Nephron progenitor cell (in vitro differentiated cells): ENCODE measurements at regions not wholly inside any gene's neighbourhood (a gene's known extent, or its start where the extent isn't known, plus 50 kb on each side); places are given as distances from the start of the nearest gene placed in this dataset.

ENCODE experiments used
- DNase-seq: peaks from one replicate; pipeline ENCODE4 v3.0.0; 2021
- H3K27ac Mint-ChIP-seq: 2 replicates; pipeline ENCODE4 v1.8.0; 2021; ENCODE audit warnings: mild to moderate bottlenecking, moderate library complexity, mixed read lengths
- H3K27me3 Mint-ChIP-seq: 2 replicates; pipeline ENCODE4 v1.8.0; 2021; ENCODE audit warnings: mild to moderate bottlenecking, low read depth, mixed read lengths; ENCODE audit not compliant: poor library complexity
- H3K36me3 Mint-ChIP-seq: 2 replicates; pipeline ENCODE4 v1.8.0; 2021; ENCODE audit warnings: low read depth, mixed read lengths
- H3K4me1 Mint-ChIP-seq: 2 replicates; pipeline ENCODE4 v1.8.0; 2021; ENCODE audit warnings: mixed read lengths
- H3K4me3 Mint-ChIP-seq: 2 replicates; pipeline ENCODE4 v1.8.0; 2021; ENCODE audit warnings: mild to moderate bottlenecking, moderate library complexity, mixed read lengths
- H3K9me3 Mint-ChIP-seq: 2 replicates; pipeline ENCODE4 v1.8.0; 2021; ENCODE audit warnings: mild to moderate bottlenecking, moderate library complexity, mixed read lengths
- TF ChIP-seq, protein P1 (sequence below): fragments of 200-600 bp; sonication (generic); IDR thresholded peaks from 2 replicates; pipeline ENCODE4 v1.5.0; 2021; ENCODE audit warnings: antibody characterized with exemption

DNA sequence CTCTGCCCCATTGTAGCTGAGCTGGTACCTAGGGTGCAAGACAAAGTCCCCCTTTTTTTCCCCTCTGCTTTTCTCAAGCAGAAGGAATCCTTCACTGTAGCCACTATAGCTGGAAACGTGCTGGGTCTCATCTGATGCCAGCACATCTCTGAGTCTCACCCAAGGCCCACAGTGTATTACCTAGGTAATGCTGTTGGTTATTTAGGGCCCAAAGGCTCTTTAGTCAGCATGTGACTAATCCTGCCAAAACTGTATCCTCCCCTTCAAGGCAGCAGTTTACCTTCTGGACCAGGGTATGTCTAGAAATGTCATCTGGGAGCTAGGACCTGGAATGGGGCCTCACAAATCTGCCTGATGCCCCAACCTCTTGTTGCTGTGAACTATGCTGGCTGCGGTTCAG lies 423.4 kb downstream of the NUF2 start:
- H3K9me3 Mint-ChIP-seq = peaks cover 36% of the 10 kb centered on the region
- H3K27ac Mint-ChIP-seq = no peak overlapping the region
- no peaks in the 10 kb centered on the region for H3K4me1 Mint-ChIP-seq
- no peaks in the 10 kb centered on the region for H3K36me3 Mint-ChIP-seq
- no peak overlapping the region for H3K4me3 Mint-ChIP-seq
- TF ChIP-seq, protein P1, sequence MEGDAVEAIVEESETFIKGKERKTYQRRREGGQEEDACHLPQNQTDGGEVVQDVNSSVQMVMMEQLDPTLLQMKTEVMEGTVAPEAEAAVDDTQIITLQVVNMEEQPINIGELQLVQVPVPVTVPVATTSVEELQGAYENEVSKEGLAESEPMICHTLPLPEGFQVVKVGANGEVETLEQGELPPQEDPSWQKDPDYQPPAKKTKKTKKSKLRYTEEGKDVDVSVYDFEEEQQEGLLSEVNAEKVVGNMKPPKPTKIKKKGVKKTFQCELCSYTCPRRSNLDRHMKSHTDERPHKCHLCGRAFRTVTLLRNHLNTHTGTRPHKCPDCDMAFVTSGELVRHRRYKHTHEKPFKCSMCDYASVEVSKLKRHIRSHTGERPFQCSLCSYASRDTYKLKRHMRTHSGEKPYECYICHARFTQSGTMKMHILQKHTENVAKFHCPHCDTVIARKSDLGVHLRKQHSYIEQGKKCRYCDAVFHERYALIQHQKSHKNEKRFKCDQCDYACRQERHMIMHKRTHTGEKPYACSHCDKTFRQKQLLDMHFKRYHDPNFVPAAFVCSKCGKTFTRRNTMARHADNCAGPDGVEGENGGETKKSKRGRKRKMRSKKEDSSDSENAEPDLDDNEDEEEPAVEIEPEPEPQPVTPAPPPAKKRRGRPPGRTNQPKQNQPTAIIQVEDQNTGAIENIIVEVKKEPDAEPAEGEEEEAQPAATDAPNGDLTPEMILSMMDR = no peak
- DNase-seq = no peak
- H3K27me3 Mint-ChIP-seq = no peaks in the 10 kb centered on the region

DNA sequence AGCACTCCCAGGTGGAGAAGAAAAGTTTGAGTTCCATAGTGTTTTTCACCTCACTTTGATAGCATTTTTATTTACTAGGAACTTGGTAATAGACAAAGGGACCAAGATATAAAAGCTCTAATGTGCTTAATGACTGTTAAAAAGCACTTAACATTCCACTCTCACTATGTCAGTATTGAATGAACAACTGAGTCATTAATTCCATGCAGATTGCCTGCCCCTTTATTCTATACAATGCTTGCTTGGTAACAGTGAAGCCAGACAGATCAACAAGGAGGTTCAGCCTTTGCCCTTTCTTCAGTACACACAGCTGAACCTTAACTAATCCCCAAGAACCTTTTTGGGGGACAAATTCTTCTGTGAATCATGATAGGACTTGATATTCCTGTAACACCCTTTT lies 425.5 kb downstream of the NUF2 start:
- H3K36me3 Mint-ChIP-seq = no peaks in the 10 kb centered on the region
- no peaks in the 10 kb centered on the region for H3K27me3 Mint-ChIP-seq
- H3K4me3 Mint-ChIP-seq = no peak overlapping the region
- TF ChIP-seq, protein P1 = no peak
- H3K4me1 Mint-ChIP-seq = no peaks in the 10 kb centered on the region
- no peak overlapping the region for H3K27ac Mint-ChIP-seq
- no peak for DNase-seq
- peaks cover 27% of the 10 kb centered on the region for H3K9me3 Mint-ChIP-seq

DNA sequence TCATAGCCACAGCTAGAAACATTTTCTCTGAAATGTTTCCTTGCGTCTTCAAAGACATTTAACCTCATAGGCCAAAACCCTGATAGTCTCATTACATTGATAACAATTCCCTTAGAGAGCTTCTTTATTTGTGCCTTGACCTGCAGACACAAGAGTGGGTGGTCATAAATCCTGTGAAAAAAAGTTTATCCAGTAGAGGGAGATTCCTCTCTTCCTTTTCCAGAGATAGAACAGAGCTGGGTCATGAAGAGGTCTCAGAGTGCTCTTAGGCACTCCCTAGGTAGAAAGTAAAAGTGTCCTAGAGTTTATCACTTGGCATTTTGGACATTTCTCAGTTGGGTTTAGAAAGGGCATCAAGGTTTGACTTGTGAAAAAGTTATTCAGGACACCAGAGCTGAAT lies 426.1 kb downstream of the NUF2 start:
- Mint-ChIP-seq H3K4me3 (no peak overlapping the region), H3K27ac (no peak overlapping the region), H3K36me3 (no peaks in the 10 kb centered on the region), H3K27me3 (no peaks in the 10 kb centered on the region), H3K9me3 (peaks cover 21% of the 10 kb centered on the region), H3K4me1 (no peaks in the 10 kb centered on the region)
- TF ChIP-seq, protein P1 = no peak
- no peak for DNase-seq

DNA sequence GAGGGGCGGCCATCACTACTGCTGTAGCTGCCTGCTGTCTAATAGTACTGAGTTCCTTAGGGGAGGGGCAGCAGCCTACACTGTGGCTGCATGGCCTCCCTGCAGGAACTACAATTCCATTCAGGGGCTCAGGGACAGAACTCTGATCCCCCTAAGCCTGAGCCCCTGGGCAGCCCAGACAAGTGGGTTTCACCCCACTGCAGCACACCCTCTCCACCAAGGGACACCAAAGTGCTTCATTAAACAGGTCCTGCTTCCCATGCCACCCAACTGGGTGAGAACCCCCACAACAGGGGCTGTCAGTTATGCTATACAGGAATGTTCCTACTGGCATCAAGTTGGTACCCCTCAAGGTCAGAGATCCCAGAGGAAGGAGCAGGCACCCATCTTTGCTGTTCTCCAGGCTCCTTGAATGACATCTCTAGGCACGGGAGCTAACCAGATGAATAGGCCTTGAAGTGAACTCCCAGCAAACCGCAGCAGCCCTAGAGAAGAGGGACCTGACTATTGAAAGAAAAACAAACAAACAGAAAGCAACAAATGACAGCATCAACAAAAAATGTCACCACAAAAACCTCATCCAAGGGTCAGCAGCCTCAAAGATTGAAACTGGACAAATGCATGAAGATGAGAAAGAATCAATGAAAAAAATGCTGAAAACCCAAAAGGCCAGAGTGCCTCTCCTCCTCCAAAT lies 437.4 kb downstream of the NUF2 start:
- Mint-ChIP-seq H3K27me3 (peaks cover 8% of the 10 kb centered on the region), H3K4me3 (no peak overlapping the region), H3K4me1 (no peaks in the 10 kb centered on the region), H3K36me3 (peaks cover 10% of the 10 kb centered on the region), H3K9me3 (peaks cover 58% of the 10 kb centered on the region), H3K27ac (no peak overlapping the region)
- no peak for DNase-seq
- TF ChIP-seq, protein P1 = no peak

DNA sequence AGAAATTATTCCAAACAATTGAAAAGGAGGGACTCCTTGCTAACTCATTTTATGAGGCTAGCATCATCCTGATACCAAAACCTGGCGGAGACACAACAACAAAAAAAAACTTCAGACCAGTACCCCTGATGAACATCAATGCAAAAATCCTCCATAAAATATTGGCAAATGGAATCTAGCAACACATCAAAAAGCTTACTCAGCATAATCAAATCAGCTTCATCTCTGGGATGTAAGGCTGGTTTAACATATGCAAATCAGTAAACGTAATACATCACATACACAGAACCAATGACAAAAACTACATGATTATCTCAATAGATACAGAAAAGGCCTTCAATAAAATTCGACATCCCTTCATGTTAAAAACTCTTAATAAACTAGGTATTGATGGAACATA lies 440.1 kb downstream of the NUF2 start:
- Mint-ChIP-seq H3K4me3 (no peak overlapping the region), H3K27ac (no peak overlapping the region), H3K27me3 (peaks cover 8% of the 10 kb centered on the region), H3K9me3 (peaks cover 50% of the 10 kb centered on the region), H3K36me3 (peaks cover 5% of the 10 kb centered on the region), H3K4me1 (peaks cover 17% of the 10 kb centered on the region)
- DNase-seq = no peak
- TF ChIP-seq, protein P1 = no peak

DNA sequence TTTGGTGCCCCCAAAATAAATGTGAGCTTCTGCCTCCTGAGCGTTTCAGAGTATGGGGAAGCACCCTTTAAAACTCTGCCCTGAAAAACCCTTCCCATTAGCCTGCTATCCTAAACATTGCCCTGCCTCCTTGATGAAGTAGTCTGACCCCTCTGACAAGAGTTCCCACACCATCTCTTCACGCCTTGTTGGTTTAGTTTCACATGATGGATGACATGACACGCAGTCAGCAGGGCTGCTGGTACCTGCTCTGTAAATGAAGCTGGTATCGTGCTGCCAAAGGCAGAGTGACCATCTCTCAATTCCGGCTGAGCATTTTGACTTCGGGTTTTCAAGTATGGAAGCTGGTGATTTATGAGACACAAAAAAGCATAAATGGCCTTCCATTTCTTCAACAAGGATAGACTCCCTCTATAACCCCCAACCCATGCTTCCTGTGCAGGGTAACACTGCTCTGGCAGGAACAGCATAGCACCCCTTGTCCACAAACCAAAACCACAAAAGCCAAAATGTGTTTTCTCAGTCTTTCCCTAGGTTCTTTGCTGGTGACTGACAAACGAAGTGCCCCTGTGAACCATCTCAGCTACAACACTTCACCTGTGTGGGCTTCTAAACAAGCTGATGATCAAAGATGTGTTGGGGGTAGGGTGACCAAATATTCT lies 444.6 kb downstream of the NUF2 start:
- TF ChIP-seq, protein P1 = no peak
- H3K27me3 Mint-ChIP-seq = peaks cover 8% of the 10 kb centered on the region
- no peaks in the 10 kb centered on the region for H3K36me3 Mint-ChIP-seq
- peaks cover 21% of the 10 kb centered on the region for H3K9me3 Mint-ChIP-seq
- no peak overlapping the region for H3K4me3 Mint-ChIP-seq
- peak; percentile 25 for DNase-seq
- H3K27ac Mint-ChIP-seq = peak overlapping the region; percentile 21
- peaks cover 58% of the 10 kb centered on the region for H3K4me1 Mint-ChIP-seq
